H9 (cell line): ENCODE measurements at regions not wholly inside any gene's neighbourhood (a gene's known extent, or its start where the extent isn't known, plus 50 kb on each side); places are given as distances from the start of the nearest gene placed in this dataset.

ENCODE experiments used
- DNase-seq: peaks from one replicate; pipeline ENCODE4 v3.0.0-alpha.2; 2017
- H2AFZ ChIP-seq: one replicate; pipeline ENCODE4 v1.6.1; 2013; ENCODE audit warnings: mild to moderate bottlenecking, low read length, control low read depth, moderate library complexity
- H2AK5ac ChIP-seq: 2 replicates; pipeline ENCODE4 v1.6.1; 2013; ENCODE audit warnings: low read length, control low read depth, mixed read lengths; ENCODE audit not compliant: insufficient read length
- H2BK120ac ChIP-seq: one replicate; pipeline ENCODE4 v1.6.1; 2013; ENCODE audit warnings: low read depth, mild to moderate bottlenecking, low read length, control low read depth, inconsistent platforms; ENCODE audit not compliant: poor library complexity, severe bottlenecking
- H2BK12ac ChIP-seq: 2 replicates; pipeline ENCODE4 v1.6.1; 2013; ENCODE audit warnings: low read length, control low read depth, mixed read lengths, low read depth; ENCODE audit not compliant: insufficient read length
- H2BK15ac ChIP-seq: 2 replicates; pipeline ENCODE4 v1.6.1; 2013; ENCODE audit warnings: low read depth, low read length, control low read depth
- H2BK20ac ChIP-seq: one replicate; pipeline ENCODE4 v1.6.1; 2013; ENCODE audit warnings: low read depth, mild to moderate bottlenecking, low read length, control low read depth, inconsistent platforms; ENCODE audit not compliant: poor library complexity, severe bottlenecking
- H2BK5ac ChIP-seq: 2 replicates; pipeline ENCODE4 v1.6.1; 2013; ENCODE audit warnings: low read length, control low read depth, mixed read lengths; ENCODE audit not compliant: insufficient read length
- H3K14ac ChIP-seq: 2 replicates; pipeline ENCODE4 v1.6.1; 2013; ENCODE audit warnings: low read length, control low read depth; ENCODE audit not compliant: insufficient read depth
- H3K18ac ChIP-seq: 2 replicates; pipeline ENCODE4 v1.6.1; 2013; ENCODE audit warnings: low read depth, mild to moderate bottlenecking, mixed read lengths, low read length, control low read depth; ENCODE audit not compliant: insufficient read length
- H3K23ac ChIP-seq: 2 replicates; pipeline ENCODE4 v1.6.1; 2013; ENCODE audit warnings: low read length, control low read depth, mixed read lengths, low read depth; ENCODE audit not compliant: insufficient read length
- H3K23me2 ChIP-seq: 2 replicates; pipeline ENCODE4 v1.6.1; 2013; ENCODE audit warnings: low read depth, mild to moderate bottlenecking, mixed read lengths, low read length, control low read depth; ENCODE audit not compliant: insufficient read length, poor library complexity, severe bottlenecking
- H3K27ac ChIP-seq: 2 replicates; pipeline ENCODE4 v1.5.1; 2013; ENCODE audit warnings: low read length, control low read depth, mixed read lengths, low read depth; ENCODE audit not compliant: insufficient read length
- H3K27me3 ChIP-seq: 2 replicates; pipeline ENCODE4 v1.6.1; 2013; ENCODE audit warnings: low read length, control low read depth, inconsistent platforms; ENCODE audit not compliant: insufficient read depth
- H3K4ac ChIP-seq: 2 replicates; pipeline ENCODE4 v1.6.1; 2013; ENCODE audit warnings: low read depth, mild to moderate bottlenecking, control low read depth, inconsistent platforms, low read length, moderate library complexity
- H3K4me1 ChIP-seq: 2 replicates; pipeline ENCODE4 v1.6.1; 2013; ENCODE audit warnings: low read length, control low read depth, inconsistent platforms; ENCODE audit not compliant: insufficient read depth
- H3K4me2 ChIP-seq: 2 replicates; pipeline ENCODE4 v1.6.1; 2013; ENCODE audit warnings: low read length, control low read depth, mixed read lengths; ENCODE audit not compliant: insufficient read length, insufficient read depth
- H3K56ac ChIP-seq: 2 replicates; pipeline ENCODE4 v1.6.1; 2013; ENCODE audit warnings: low read depth, mild to moderate bottlenecking, mixed read lengths, low read length, control low read depth; ENCODE audit not compliant: insufficient read length
- H3K79me1 ChIP-seq: 2 replicates; pipeline ENCODE4 v1.6.1; 2013; ENCODE audit warnings: low read depth, mild to moderate bottlenecking, moderate library complexity, low read length, control low read depth, inconsistent platforms; ENCODE audit not compliant: insufficient read depth, poor library complexity, severe bottlenecking
- H3K79me2 ChIP-seq: 2 replicates; pipeline ENCODE4 v1.6.1; 2013; ENCODE audit warnings: low read length, control low read depth, inconsistent platforms; ENCODE audit not compliant: insufficient read depth
- H3K9ac ChIP-seq: 2 replicates; pipeline ENCODE4 v1.6.1; 2013; ENCODE audit warnings: low read length, control low read depth, mixed read lengths; ENCODE audit not compliant: insufficient read length; ENCODE audit errors: extremely low read depth
- H3K9me3 ChIP-seq: one replicate; pipeline ENCODE4 v1.6.1; 2013; ENCODE audit warnings: low read depth, low read length, inconsistent platforms; ENCODE audit not compliant: control insufficient read depth
- H3T11ph ChIP-seq: one replicate; pipeline ENCODE4 v1.6.1; 2013; ENCODE audit warnings: mild to moderate bottlenecking, low read length, control low read depth, inconsistent platforms
- H4K20me1 ChIP-seq: one replicate; pipeline ENCODE4 v1.6.1; 2013; ENCODE audit not compliant: control insufficient read depth, insufficient read length, insufficient read depth
- H4K5ac ChIP-seq: 2 replicates; pipeline ENCODE4 v1.6.1; 2013; ENCODE audit warnings: low read depth, mild to moderate bottlenecking, mixed read lengths, low read length, control low read depth; ENCODE audit not compliant: insufficient read length
- H4K8ac ChIP-seq: replicated peaks from 2 replicates; pipeline ENCODE4 v1.6.1; 2013; ENCODE audit warnings: low read length, control low read depth, mixed read lengths, low read depth; ENCODE audit not compliant: insufficient read length
- H4K91ac ChIP-seq: 2 replicates; pipeline ENCODE4 v1.6.1; 2013; ENCODE audit warnings: low read depth, mild to moderate bottlenecking, moderate library complexity, mixed read lengths, low read length, control low read depth; ENCODE audit not compliant: insufficient read length
- H3K27ac Mint-ChIP-seq, 3 experiments: 2 replicates in 2 of 3; 3 replicates in 1 of 3; pipeline ENCODE4 v1.8.0; 2020 to 2021; ENCODE audit warnings: mixed read lengths in 3 of 3, mild to moderate bottlenecking in 1 of 3, moderate library complexity in 1 of 3
- H3K27me3 Mint-ChIP-seq: 2 replicates; pipeline ENCODE4 v1.8.0; 2021; ENCODE audit warnings: low read depth, mild to moderate bottlenecking, moderate library complexity, mixed read lengths
- H3K36me3 Mint-ChIP-seq, 3 experiments: 2 replicates in 2 of 3; 3 replicates in 1 of 3; pipeline ENCODE4 v1.8.0; 2020 to 2021; ENCODE audit warnings: low read depth in 3 of 3, mixed read lengths in 3 of 3; ENCODE audit not compliant: insufficient read depth in 1 of 3
- H3K4me1 Mint-ChIP-seq, 2 experiments: 2 replicates each; pipeline ENCODE4 v1.8.0; 2020; ENCODE audit warnings: mixed read lengths in 2 of 2
- H3K4me3 Mint-ChIP-seq, 2 experiments: 2 replicates in 1 of 2; 3 replicates in 1 of 2; pipeline ENCODE4 v1.8.0; 2020 to 2021; ENCODE audit warnings: mild to moderate bottlenecking in 2 of 2, mixed read lengths in 2 of 2, moderate library complexity in 1 of 2
- H3K9me3 Mint-ChIP-seq, 2 experiments: 2 replicates in 1 of 2; 3 replicates in 1 of 2; pipeline ENCODE4 v1.8.0; 2020; ENCODE audit warnings: mild to moderate bottlenecking in 2 of 2, mixed read lengths in 2 of 2, moderate library complexity in 1 of 2
- CTCF ChIP-seq: fragments of 200-600 bp; sonication (generic); conservative IDR thresholded peaks from 3 replicates; pipeline ENCODE4 v1.8.0; 2021; ENCODE audit warnings: antibody characterized with exemption, mild to moderate bottlenecking

- Histone ChIP-seq H3K4me1 (no peaks in the 10 kb centered on the region), H3K18ac (no peak overlapping the region), H3K27me3 (no peaks in the 10 kb centered on the region), H3K14ac (no peak overlapping the region), H3K9me3 (no peaks in the 10 kb centered on the region), H2BK5ac (no peak overlapping the region), H3K23ac (no peak overlapping the region), H4K8ac (no peak overlapping the region), H2AK5ac (no peak overlapping the region), H3K4me2 (no peak overlapping the region), H3K23me2 (no peaks in the 10 kb centered on the region), H4K5ac (no peak overlapping the region), H3K9ac (no peak overlapping the region), H3T11ph (no peak overlapping the region), H4K20me1 (no peaks in the 10 kb centered on the region), H3K79me1 (no peaks in the 10 kb centered on the region), H3K56ac (no peak overlapping the region), H2AFZ (no peak overlapping the region), H2BK20ac (no peak overlapping the region), H2BK15ac (no peak overlapping the region), H3K79me2 (no peaks in the 10 kb centered on the region), H4K91ac (no peak overlapping the region), H2BK120ac (no peak overlapping the region), H3K4ac (no peak overlapping the region), H2BK12ac (no peak overlapping the region), H3K27ac (no peak overlapping the region)
- Mint-ChIP-seq H3K36me3 (peaks cover 4 to 13% (median 6%) of the 10 kb centered on the region in 3 experiments; a peak in 3 of 7 replicates), H3K27me3 (peaks cover 2% of the 10 kb centered on the region; the same call in 1 of the 2 replicates), H3K4me3 (no peak overlapping the region), H3K27ac (no peak overlapping the region), H3K4me1 (no peaks in the 10 kb centered on the region; a peak in 2 of 4 replicates), H3K9me3 (peaks cover 10 to 16% of the 10 kb centered on the region in 2 experiments; a peak in 4 of 5 replicates)
- TF ChIP-seq CTCF: no peak
- no peak for DNase-seq
Measured at GRCh38 chr7:68143345-68143744, 1146.7 kb downstream of the TYW1 start.
